ENCODE measurements at regions not wholly inside any gene's neighbourhood (a gene's known extent, or its start where the extent isn't known, plus 50 kb on each side); places are given as distances from the start of the nearest gene placed in this dataset.
"Not testable (repeated sequence)": the region's sequence is repeated elsewhere in the genome, so short reads cannot be mapped to it uniquely, and the experiment has no call there.

DNA sequence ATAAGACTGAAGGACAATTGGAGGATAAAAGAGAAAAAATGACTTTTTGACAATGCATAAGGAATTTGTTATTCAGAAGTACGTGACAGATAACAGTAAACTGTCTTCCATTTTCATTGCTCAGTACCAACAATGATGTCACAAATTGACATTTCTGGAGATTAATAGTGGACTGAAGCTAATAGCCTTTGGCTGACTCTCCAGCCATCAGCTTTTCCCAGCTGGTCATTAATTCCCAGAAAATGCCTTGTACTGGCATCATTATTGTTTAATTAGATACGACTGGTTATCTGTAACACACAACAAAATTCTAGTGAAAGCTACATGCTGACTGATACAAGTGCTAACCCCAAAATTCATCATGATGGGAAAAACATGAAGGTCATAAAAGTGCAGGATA, 147.9 kb upstream of the FGF13 start:
- DNase-seq (ENCODE audit: low spot score): no peak

DNA sequence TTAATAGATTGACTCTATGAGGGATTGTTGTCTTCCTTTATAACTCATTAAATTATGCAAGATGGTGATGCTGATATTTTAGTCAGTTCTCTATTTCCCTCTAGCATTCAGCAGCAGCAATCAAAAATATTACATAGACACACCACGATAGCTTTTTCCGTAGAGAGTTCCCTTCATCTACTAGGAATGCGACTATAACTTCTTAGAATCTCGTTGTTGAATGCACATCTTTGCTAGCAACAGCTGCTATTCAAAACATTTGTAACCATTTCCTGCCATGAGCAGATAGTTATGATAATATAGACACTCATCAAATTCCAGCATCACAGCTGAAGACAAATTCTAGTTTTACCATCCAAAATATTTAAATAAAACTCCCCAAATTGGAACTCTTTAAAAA, 147.4 kb upstream of the FGF13 start:
- no peak for DNase-seq (ENCODE audit: low spot score)

DNA sequence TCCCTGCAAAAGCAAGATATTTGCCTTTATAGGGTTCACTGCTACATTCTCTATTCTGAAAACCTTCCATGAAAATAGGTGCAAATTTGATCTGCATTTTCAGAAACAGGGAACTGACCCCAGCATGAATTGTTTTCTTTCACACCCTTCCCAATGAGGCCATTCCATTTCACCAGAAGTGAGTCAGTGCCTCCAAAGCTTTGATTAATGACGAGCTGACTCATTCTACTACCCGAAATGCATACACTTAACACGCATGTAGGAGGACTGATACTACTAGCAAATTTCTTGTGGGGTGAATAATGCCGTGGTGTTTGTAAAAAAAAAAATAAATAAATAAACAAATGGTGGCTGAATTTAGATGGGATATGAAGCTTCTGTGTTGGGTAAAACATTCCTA, 146.9 kb upstream of the FGF13 start:
- peak; percentile 72 for DNase-seq (ENCODE audit: low spot score)

DNA sequence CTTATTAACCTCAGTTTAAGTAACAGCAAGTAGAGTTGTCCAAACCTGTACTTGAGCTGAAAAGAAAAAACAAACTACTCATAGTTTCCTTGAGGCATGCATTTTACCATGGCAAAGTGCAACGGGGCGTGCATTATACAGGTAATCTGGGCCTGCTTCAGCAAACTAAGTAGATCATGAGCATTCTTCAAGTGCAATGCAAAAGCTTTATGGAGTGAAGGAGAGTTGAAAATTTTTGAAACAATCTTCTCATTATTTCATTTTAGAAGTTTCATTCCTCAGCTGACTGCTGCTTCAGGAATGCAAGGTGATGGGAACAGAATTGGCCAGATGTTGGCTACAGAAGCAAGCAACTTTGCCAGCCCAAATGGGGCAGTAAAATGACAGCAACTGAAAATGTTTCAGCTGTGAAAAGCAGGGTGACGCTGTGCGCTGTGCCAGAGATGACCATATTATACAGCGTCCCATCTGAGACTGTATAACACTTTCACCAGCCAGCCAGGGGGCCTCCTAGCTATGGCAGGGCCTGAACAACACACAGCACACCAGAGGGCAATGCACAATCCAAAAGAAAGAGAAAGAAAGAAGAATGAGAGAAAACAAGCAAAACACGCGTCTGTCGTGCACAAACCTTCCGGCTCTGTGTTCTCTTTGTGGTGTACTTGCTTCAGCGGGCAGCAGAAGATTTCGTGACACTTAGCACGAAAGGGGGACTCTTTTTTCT, 145.5 kb upstream of the FGF13 start:
- no peak for DNase-seq (ENCODE audit: low spot score)

DNA sequence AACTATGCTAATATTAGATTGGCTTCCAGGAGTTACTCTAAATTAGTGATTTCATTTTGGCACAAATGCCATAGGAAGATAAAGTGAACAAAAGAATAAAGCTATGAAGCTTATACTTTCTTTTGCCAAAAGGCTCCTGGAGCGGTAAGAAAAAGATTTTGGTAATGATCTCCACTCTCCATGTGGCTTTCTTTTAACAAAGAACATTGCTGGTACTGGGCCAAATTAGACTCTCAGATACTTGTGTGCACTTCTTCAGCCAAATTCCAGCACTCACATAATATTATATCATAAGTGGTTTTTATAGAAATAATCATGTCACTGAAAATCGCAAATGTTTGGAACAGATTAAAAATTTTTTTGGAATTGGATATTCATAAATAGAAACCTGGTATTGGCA, 142.4 kb upstream of the FGF13 start:
- no peak for DNase-seq (ENCODE audit: low spot score)

DNA sequence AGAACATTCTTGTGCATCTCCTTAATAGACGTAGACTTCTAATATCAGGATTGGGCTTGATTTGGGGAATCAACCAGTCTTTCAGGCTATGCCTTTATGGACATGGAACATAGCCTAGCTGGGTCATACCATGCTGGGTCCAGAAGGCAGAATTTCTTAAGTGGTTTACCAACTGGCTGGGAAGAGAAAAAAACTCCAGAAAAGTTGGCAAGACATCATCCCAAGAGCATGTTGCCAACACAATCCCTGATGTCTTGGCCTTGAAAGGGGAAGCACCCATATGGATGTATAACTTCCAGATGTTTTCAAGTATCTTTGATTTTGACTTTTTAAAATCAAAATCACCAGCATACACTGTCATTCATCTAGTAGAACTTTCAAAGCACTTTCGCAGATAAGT, 138.0 kb upstream of the FGF13 start:
- no peak for DNase-seq (ENCODE audit: low spot score)

DNA sequence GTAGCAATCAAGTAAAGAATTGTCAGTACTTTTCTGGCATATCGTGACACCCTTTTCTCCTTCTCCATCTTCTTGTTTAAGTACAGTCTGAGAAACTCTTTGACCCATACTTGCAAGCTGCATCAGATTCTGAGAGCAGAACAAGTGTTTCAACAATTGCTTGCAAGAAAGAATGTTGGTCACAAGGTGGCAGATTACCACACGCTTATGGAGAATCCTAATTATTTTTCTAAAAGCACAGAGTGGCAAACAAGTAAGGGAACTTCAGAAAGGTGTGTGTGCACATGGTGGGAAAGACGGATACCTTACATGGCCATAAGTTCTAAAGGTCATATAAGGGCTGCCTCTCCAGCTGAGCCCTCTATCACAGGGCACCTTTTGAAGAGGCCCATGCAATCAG, 136.4 kb upstream of the FGF13 start:
- DNase-seq (ENCODE audit: low spot score): peak; percentile 15

DNA sequence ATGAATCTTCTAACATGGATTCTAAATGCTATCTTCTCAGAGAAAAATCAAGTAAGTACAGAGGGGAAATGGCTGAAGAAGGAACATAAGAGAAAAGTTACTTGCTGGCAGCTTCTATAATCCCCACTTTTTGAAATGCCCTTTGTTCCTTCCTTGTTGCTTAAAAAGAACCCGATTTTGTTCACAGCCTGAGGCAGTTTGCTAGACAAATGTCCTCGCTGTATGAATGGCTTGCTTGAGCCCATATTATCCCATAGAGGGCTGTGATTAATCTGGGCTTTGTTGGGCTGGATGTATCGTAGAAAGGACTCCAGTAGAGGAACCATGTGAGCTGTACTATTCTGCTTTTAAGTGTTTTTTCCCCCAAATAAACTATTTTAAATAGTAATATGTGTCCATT, 134.3 kb upstream of the FGF13 start:
- no peak for DNase-seq (ENCODE audit: low spot score)

DNA sequence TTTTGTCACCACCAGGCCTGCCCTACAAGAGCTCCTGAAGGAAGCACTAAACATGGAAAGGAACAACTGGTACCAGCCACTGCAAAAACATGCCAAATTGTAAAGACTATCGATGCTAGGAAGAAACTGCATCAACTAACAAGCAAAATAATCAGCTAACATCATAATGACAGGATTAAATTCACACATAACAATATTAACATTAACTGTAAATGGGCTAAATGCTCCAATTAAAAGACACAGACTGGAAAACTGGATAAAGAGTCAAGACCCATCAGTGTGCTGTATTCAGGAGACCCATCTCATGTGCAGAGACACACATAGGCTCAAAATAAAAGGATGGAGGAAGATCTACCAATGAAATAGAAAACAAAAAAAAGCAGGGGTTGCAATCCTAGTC, 95.9 kb upstream of the FGF13 start:
- DNase-seq (ENCODE audit: low spot score): not testable (repeated sequence)

DNA sequence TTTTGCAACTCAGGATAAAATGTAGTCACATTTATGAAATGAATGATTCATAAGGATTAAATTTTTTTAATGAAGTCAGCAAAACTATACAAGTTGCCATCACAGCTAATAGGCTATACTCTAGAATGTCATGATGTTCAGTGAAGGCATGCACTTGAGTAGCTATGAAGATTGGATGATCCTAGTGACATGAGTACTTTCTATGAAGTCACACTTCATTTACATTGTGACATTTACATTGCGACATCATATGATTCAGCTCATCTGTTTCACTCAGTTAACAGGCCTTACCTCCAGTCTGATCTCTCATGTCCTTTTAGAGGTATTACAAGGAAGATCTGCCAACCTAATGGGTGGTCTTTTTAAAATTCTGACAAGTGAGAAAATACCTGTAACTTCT, 82.7 kb upstream of the FGF13 start:
- no peak for DNase-seq (ENCODE audit: low spot score)

DNA sequence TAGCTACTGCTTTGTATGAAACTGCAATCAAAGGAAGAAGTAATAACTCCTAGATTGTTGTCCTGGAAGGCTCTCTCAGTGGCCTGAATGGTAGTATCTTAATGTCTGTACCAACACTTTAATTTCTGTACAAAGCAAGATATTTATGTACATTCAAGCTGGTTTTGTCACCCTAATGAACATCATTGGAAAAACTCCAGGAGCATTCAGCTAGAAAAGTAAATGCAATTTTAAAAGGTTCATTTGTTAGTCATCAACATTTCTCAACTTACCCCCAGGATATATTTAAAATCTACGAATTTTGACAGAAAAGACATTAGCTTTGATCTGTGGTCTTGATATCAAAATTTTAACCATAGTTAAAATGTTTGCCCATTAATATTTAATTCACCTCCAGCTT, 80.0 kb upstream of the FGF13 start:
- DNase-seq (ENCODE audit: low spot score): no peak

DNA sequence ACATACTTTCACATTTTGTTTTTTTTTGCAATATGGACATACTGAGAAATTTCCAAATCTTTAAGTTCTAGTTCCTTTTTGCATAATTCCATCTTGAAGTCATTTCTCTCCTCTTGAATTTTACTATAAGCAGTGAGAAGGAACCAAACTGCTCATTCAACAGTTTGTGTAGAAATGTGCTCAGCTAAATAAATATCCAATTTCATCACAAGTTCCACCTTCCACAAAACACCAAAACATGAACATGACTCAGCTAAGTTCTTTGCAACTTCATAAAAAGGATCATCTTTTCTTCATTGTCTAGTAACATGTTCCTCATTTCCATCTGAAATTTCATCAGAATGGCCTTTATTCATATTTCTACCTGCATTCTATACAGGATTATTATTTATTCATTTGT, 77.3 kb upstream of the FGF13 start:
- DNase-seq (ENCODE audit: low spot score): no peak

DNA sequence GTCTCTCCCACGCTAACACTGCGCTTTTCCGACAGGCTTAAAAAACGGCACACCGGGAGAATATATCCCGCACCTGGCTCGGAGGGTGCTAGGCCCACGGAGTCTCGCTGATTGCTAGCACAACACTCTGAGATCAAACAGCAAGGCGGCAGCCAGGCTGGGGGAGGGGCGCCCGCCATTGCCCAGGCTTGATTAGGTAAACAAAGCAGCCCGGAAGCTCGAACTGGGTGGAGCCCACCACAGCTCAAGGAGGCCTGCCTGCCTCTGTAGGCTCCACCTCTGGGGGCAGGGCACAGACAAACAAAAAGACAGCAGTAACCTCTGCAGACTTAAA, 67.0 kb upstream of the FGF13 start:
- peak; percentile 4 for DNase-seq (ENCODE audit: low spot score)

DNA sequence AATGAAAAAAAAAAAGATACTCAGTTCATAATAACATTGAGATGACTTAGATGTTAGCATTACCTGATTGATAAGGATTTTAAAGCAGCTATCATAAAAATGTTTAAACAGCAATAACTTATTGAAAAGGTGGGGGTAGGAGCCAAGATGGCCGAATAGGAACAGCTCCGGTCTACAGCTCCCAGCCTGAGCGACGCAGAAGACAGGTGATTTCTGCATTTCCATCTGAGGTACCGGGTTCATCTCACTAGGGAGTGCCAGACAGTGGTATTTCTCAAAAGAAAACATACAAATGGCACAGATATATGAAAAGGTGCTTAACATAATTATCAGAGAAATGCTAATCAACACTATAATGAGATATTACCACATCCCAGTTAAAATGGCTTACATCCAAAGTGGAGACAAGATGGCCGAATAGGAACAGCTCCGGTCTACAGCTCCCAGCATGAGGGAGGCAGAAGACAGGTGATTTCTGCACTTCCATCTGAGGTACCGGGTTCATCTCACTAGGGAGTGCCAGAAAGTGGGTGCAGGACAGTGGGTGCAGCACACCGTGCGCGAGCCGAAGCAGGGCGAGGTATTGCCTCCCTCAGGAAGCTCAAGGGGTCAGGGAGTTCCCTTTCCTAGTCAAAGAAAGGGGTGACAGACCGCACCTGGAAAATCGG, 66.5 kb upstream of the FGF13 start:
- not testable (repeated sequence) for DNase-seq (ENCODE audit: low spot score)

DNA sequence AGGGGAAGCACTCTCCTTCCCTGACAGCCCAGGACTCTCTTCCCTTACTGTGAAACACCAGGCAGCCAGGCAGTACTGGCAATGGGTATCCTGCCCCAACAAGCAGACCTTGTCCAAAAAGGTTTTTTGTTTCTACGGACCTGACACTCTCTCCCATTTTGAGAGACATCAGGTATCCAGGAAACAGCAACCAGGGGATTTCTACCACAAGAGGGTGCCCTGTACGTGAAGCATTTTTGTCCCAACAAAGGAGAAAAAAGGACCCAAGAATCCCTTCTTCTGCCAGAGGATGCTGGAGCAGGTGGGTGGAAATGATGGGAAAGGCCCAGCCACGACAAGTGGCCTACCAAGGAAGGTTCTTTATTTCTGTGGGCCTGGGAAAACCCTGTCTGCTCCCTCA, 65.7 kb upstream of the FGF13 start:
- no peak for DNase-seq (ENCODE audit: low spot score)

DNA sequence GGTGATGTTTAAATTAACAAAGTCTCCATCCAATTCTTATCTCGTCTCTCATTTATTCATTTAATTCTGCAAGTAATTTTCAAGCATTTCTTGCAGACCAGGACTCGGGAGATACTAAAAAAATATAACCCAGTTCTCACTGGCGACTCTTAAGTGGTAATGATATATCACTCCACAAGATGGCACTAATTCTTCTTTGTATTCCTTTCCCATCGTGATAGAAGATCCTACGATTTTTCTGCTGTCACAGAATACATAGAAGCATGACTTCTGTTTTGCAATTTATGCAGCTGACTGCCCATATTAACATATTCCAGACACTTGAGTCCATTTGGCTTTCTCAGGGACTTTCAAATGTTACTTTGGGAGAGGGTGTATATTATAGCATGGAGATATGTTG, 64.0 kb upstream of the FGF13 start:
- DNase-seq (ENCODE audit: low spot score): peak; percentile 38

DNA sequence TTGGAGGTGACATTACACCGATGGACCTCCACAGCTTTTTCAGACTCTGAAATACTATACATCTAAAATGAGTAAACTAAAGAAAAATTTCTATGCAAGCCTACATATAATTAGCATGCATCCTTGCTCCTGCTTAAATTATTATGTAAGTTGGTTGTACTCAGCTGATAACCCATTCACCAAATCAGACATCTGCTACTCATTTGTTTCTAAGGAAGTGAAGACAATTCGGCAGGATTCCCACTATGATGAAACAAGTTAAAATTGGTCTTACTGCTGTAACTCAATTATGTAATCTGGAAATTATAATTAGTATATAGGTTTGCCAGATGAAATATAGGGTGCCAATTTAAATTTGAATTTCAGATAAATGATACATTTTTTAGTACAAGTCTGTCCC, 59.5 kb upstream of the FGF13 start:
- no peak for DNase-seq (ENCODE audit: low spot score)

DNA sequence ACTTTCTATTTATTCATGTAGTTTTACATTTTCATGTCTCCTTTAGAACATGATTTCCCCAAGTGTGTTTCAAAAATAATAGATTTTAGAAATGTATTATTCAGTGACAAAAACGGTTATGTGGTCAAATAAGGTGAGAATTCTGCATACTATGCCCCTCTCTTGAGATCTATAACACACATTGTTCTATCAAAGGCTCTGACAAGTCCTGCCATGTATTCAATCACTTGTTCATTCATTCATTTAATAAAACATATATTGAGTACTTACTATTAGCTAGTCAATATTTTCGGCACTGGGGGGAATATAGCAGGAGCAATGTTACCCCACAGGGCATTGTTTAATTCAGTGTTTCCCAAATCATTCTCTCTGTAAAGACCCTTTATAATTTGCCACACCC, 58.4 kb upstream of the FGF13 start:
- DNase-seq (ENCODE audit: low spot score): no peak

DNA sequence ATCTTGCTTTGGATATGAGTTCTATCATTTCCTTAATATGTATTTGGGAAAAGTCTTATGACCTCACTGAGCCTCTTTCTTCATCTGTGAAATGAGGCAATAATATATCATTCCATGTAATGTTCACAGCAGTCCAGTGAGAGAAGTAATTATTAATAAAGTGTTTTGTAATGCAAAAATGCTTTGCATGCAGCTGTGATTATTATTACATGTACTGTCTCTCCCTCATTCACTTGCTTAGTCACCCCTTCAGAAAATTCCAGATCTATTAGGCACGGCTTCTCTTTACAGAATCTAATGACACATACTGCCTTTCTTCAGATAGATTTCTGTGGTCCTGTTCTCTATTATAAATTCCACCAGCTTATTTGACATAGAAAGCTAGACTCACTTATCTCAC, 53.5 kb upstream of the FGF13 start:
- DNase-seq (ENCODE audit: low spot score): no peak

DNA sequence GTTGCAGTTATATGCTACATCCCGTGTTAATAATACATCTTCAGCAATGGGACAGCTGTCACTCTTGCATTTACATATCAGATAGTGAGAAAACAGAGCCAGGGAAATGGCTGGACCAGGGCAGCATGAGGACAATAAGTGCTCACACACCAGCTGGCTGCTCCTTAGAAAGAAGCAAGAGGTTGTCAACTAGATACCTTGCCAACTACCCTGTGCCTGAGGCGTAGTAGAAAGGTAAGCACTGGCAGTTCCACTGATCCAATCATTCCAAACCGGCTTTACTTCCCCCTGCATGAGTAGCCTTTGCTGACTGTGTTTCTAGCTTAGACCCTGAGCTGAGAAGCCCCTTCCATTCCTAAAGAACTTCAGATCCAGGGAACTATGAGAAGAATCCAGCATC, 52.2 kb upstream of the FGF13 start:
- DNase-seq (ENCODE audit: low spot score): no peak

DNA sequence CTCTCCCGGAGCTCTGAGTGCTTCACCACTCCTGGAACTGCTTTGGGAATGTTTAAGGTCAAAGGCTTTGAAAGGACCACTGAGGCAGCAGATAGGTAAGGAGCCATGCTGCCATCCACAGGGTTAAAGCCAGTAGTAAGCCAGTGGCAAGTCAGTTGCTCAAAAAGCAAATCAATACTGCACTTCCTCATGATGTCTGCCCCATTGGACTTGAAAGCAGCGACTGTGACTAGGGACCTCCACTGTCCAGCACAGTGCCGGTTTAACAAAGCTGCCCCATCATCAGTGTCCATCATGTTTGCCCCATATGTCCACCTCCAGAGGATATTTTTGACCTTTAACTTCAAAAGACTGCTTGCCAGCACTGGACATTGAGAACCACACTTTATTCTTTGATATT, 49.9 kb upstream of the FGF13 start:
- no peak for DNase-seq (ENCODE audit: low spot score)

Data from SW480 (cell line).